NCI-H2107 (cell line): ENCODE measurements at regions not wholly inside any gene's neighbourhood (a gene's known extent, or its start where the extent isn't known, plus 50 kb on each side); places are given as distances from the start of the nearest gene placed in this dataset.

Experiments
- DNase-seq: peaks from one replicate; lab custom pipeline; 2025; lab: John Stamatoyannopoulos, UW

DNA sequence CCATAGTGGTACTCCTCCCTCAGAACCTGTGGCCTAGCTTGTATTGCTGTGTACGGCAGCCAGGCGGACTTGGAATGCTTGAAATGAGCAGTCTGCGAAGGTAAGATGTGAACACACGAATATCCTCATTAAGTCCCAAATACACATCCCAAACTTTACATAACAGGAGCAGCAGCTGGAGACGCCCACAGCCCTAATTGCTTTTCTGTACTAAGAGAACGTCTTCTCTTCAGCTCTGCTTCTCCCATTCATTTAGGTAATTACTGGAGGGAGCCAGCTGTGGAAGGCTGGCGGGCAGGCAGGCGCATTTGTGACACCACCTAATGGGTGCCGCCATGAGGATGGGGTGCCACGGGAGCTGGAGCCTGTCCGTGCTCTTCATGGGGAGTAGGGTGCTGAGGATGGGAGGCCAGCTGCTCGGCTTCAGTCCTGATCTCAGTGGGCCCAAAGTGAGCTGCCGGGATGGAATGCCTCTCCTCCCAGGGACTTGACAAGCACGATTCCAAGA, 66.6 kb upstream of the POU3F1 start:
- no peak for DNase-seq

DNA sequence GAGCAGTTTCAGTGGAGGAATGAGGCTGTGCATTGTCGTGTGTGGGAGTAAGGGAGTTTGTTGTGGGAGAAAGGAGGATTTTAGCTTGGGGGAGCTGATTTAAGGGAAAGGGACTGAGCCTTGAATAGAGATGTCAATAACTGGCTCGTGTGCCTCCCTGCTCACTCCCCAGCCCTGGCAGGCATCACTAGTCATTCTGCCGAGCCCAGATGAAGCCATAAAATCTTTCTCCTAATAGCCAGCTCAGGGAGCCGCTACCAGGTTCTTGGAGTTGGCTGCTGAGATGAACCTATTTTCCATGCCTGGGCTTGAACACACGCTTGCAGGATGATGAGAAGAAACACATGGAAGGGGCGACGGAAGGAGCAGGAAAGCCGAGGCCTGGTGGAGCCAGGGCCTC, 65.0 kb upstream of the POU3F1 start:
- DNase-seq = no peak

DNA sequence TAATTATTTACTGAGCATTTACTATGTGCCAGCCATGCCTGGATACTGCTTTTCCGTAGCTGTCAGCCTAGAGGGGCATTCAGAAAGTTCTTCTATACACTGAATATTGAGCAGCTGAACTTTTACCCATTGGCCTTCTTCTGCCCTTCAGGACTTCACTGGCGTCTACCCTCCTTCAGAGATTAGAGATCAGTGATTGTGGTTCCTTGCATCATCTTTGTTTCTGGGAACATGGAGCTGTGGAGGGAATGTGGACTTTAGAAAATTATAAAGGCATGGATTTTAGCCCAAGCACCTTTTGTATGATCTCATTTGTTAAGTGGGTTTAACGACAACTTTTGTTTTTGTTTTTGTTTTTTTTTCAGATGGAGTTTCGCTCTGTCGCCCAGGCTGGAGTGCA, 58.7 kb upstream of the POU3F1 start:
- DNase-seq = no peak

DNA sequence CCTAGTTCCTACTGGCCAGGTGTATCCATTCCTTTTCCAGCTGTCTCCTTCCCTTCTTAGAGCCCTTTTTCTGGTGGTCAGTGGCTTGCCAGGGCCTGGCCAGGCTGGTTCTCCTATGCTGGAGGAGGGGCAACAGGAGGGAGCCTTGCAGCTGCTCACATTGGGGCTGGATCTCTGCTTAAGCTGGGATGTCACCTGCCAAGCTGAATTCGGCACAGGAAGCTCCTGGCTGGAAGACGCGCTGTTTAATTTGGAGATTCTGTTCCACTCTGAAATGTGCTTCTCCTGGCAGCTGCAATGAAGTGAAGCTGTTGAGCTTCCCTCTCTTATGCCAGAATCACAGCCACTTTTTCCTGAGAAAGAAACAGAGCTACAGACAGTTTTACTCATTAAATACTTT, 56.0 kb upstream of the POU3F1 start:
- no peak for DNase-seq

DNA sequence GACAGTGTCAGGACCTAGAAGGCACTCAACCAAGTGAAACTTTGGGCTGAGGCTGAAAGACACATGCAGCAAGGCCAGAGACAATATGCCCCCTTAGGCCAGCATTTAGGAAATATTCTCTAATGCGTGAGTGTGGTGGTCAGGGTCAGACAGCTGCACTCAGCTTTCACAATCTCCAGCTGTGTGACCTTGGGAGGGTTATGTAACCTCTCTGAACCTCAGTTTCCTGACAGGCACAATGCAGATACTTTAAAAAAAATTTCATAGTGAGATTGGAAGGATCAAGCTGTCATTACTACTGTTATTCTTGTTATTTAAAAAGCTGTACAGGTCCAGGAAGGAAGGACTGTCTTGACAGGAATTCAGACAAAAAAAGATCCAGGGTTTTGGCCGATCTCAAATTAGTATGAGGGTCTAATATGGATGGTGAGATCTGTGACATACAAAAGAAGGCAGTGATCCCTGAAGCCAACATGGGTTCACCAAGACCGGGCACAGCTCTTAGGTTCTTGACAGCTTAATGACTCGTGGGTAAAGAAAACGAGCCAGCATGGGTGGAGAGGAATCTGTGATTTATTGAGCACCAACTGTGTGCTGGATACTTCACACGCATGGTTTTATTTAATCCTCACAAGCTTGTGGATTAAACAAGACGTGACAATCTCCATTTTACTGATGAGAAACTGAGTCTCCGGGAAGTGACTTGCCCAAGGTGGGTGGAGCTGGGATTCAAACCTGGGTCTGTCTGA, 54.6 kb upstream of the POU3F1 start:
- no peak for DNase-seq

DNA sequence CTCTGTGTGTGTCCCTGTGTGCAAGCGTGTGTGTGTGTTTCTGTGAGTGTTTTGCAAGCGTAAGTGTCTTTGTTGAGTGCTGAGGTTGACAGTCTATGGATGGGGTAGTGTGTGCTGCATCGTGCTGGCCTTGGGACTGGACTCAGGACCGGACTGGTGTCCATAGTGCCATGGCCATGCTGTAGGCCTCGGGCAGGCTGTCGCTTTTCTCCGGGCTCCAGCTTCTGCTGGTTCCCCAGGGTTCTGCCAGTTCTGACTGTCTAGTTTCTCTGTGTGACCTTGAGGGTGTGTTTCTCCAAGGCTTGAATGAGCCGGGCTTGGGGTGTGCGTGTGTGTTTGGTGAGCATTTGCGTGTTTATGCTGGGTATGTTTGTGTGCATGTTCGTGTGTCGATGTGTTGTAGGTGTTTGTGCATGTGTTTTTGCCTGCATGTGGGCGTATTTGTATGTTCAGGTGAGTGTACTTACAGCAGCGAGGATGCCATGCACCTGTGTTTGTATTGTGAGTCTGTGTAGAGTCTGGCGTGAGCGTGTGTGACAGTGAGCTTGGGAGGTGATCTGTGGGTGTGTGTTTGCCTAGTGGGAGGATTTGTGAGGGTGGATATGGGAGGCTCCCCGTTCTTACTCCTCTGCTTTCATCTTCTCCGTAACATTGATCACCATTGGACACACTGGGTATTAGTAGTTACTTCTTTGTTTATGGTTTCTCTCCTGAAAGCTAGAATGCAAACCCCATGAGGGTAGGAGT, 51.7 kb upstream of the POU3F1 start:
- no peak for DNase-seq

DNA sequence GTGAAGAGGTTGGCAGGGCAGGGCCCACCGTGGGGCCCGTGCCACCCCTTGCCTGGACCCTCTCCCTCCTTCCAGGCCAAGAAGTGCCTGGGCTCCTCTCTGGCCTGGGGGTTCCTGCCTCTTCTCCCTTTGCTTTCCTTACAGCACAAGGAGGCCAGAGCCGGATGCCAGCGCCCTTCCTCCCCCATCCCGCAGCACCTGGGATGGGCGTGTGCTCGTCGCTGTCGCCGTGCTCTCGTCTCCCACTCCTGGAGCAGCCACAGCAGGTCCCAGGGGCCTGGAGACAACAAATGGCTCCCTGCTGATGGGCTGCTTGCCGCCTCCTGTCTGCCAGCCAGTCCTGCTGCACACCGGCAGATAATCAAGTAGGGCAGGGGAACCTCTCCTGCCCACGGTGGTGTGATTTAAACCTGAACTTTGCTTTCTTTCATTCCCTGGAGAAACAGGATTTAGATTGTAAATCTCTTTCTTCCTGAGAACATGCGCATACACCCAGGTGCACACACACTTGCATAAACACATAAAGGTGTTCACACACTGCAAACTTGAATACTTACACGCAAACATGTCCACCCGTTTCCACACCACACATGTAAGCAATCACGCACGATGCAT, 50.8 kb upstream of the POU3F1 start:
- no peak for DNase-seq
